B cell (primary cell): ENCODE measurements at regions not wholly inside any gene's neighbourhood (a gene's known extent, or its start where the extent isn't known, plus 50 kb on each side); places are given as distances from the start of the nearest gene placed in this dataset.

Experiments used
- ATAC-seq: fragments of 200-7000 bp; cut with Tn5 transposase; one replicate; pipeline ENCODE4 v1.10.0; 2021; ENCODE audit warnings: low read depth, mild to moderate bottlenecking, moderate number of reproducible peaks, moderate library complexity
- CTCF ChIA-PET: fragments of 350-600 bp; sonication (Branson Sonifier 250); formaldehyde crosslinking; loops from one replicate; lab custom pipeline; 2021; ENCODE audit warnings: antibody characterized with exemption, inconsistent platforms; lab: Charles Lee
- POLR2A ChIA-PET: fragments of 350-600 bp; sonication (Branson Sonifier 250); formaldehyde crosslinking; loops from one replicate; lab custom pipeline; 2021; ENCODE audit warnings: antibody characterized with exemption; lab: Charles Lee
- DNase-seq: peaks from one replicate; pipeline ENCODE4 v3.0.0; 2013
- H2AFZ ChIP-seq: 2 replicates; pipeline ENCODE4 v1.6.1; 2012; ENCODE audit warnings: mild to moderate bottlenecking, low read depth, low read length; ENCODE audit not compliant: insufficient read depth, poor library complexity, severe bottlenecking
- H3K27ac ChIP-seq, 2 donors: 1 replicate in 1 of 2; 2 replicates in 1 of 2; pipeline ENCODE4 v1.5.1; 2012 to 2013; ENCODE audit warnings: low read length in 2 of 2, mild to moderate bottlenecking in 2 of 2, moderate library complexity in 1 of 2
- H3K27me3 ChIP-seq, 4 experiments: fragments of 200-600 bp in 1 of 4; sonication (generic) in 1 of 4; replicated peaks in 1 of 4; 1 replicate in 2 of 4; 2 replicates in 2 of 4; pipeline versions ENCODE4 v1.6.1 to v1.7.0; 2013 to 2016; ENCODE audit warnings: low read length in 3 of 4, mild to moderate bottlenecking in 2 of 4, mixed read lengths in 1 of 4, moderate library complexity in 1 of 4; ENCODE audit not compliant: insufficient read depth in 4 of 4, control insufficient read depth in 3 of 4; ENCODE audit errors: control extremely low read depth in 1 of 4
- H3K36me3 ChIP-seq, 2 experiments: replicated peaks in 1 of 2; 1 replicate in 1 of 2; 2 replicates in 1 of 2; pipeline versions ENCODE4 v1.6.1 to v1.7.1; 2013; ENCODE audit warnings: low read length in 1 of 2; ENCODE audit not compliant: insufficient read depth in 2 of 2, control insufficient read depth in 1 of 2; ENCODE audit errors: control extremely low read depth in 1 of 2, extremely low read depth in 1 of 2
- H3K4me1 ChIP-seq, 2 donors: fragments of 200-600 bp in 1 of 2; sonication (generic) in 1 of 2; 1 replicate in 1 of 2; 2 replicates in 1 of 2; pipeline versions ENCODE4 v1.5.1 to v1.6.1; 2013 to 2017; ENCODE audit warnings: low read length in 2 of 2; ENCODE audit not compliant: control insufficient read depth in 2 of 2, insufficient read depth in 2 of 2
- H3K4me2 ChIP-seq: replicated peaks from 2 replicates; pipeline ENCODE3; 2012; ENCODE audit warnings: mild to moderate bottlenecking, low read depth, low read length; ENCODE audit not compliant: poor library complexity, severe bottlenecking
- H3K4me3 ChIP-seq, 5 experiments: fragments of 200-600 bp in 1 of 5; sonication (generic) in 1 of 5; 1 replicate in 3 of 5; 2 replicates in 2 of 5; pipeline versions ENCODE4 v1.5.1 to v1.7.0; 2011 to 2016; ENCODE audit warnings: low read length in 4 of 5, mild to moderate bottlenecking in 4 of 5, low read depth in 2 of 5, control low read depth in 1 of 5, moderate library complexity in 1 of 5; ENCODE audit not compliant: insufficient read depth in 1 of 5; ENCODE audit errors: control extremely low read depth in 1 of 5, extremely low read depth in 1 of 5
- H3K79me2 ChIP-seq: fragments of 200-600 bp; sonication (generic); one replicate; pipeline ENCODE4 v1.6.0; 2016; ENCODE audit warnings: low read length; ENCODE audit not compliant: control insufficient read depth, insufficient read depth
- H3K9ac ChIP-seq: fragments of 200-600 bp; sonication (generic); 2 replicates; pipeline ENCODE4 v1.6.1; 2017; ENCODE audit warnings: mild to moderate bottlenecking, low read length, moderate library complexity
- H3K9me3 ChIP-seq, 3 donors: one replicate each; pipeline versions ENCODE4 v1.6.1 to v1.7.1; 2013; ENCODE audit warnings: low read length in 2 of 3; ENCODE audit not compliant: control insufficient read depth in 2 of 3, insufficient read depth in 1 of 3; ENCODE audit errors: control extremely low read depth in 1 of 3
- H4K20me1 ChIP-seq: 2 replicates; pipeline ENCODE4 v1.6.0; 2012; ENCODE audit warnings: mild to moderate bottlenecking, low read length; ENCODE audit not compliant: insufficient read depth, control insufficient read depth, poor library complexity, severe bottlenecking
- H3K27ac Mint-ChIP-seq: one replicate; pipeline ENCODE4 v1.8.0; 2021; ENCODE audit warnings: mixed read lengths
- H3K27me3 Mint-ChIP-seq: one replicate; pipeline ENCODE4 v1.8.0; 2021; ENCODE audit warnings: mixed read lengths
- H3K4me1 Mint-ChIP-seq: one replicate; pipeline ENCODE4 v1.8.0; 2021; ENCODE audit warnings: mixed read lengths
- H3K4me3 Mint-ChIP-seq: one replicate; pipeline ENCODE4 v1.8.0; 2021; ENCODE audit warnings: mixed read lengths
- H3K9me3 Mint-ChIP-seq: one replicate; pipeline ENCODE4 v1.8.0; 2022; ENCODE audit warnings: mixed read lengths; ENCODE audit not compliant: insufficient read depth
- CTCF ChIP-seq: fragments of 200-600 bp; IDR thresholded peaks from one replicate; pipeline ENCODE4 v1.8.0; 2022; ENCODE audit warnings: antibody characterized with exemption, mild to moderate bottlenecking
- EZH2 ChIP-seq: IDR thresholded peaks from 2 replicates; pipeline ENCODE4 v1.6.1; 2012; ENCODE audit warnings: borderline replicate concordance, low read depth, mild to moderate bottlenecking, moderate library complexity, low read length; ENCODE audit not compliant: insufficient read depth, poor library complexity, severe bottlenecking
- WGBS: methylation state at CpG from one replicate; pipeline ENCODE4 v1.1.5; 2013; ENCODE audit warnings: missing lambda C conversion rate; ENCODE audit not compliant: insufficient coverage; 5-methylcytosine and 5-hydroxymethylcytosine counted together
- intact Hi-C: fragments of 100-400 bp; cut with micrococcal nuclease; formaldehyde crosslinking; loops from one replicate; pipeline ENCODE4 v1.10.0; 2022

- ATAC-seq (no peak), DNase-seq (no peak)
- CTCF ChIA-PET: no interaction called here
- WGBS: 71% methylated on average over 1 of the region's 1 CpG
- TF ChIP-seq EZH2 (no peak), CTCF (no peak)
- Histone ChIP-seq H3K9ac (no peak overlapping the region), H3K36me3 (no peaks in the 10 kb centered on the region), H2AFZ (no peak overlapping the region), H3K9me3 (no peaks in the 10 kb centered on the region), H3K27ac (no peak overlapping the region), H4K20me1 (no peaks in the 10 kb centered on the region), H3K27me3 (no peaks in the 10 kb centered on the region), H3K4me2 (no peak overlapping the region), H3K4me3 (no peak overlapping the region), H3K4me1 (no peaks in the 10 kb centered on the region), H3K79me2 (no peaks in the 10 kb centered on the region)
- Mint-ChIP-seq H3K27ac (no peak overlapping the region), H3K4me1 (no peaks in the 10 kb centered on the region), H3K9me3 (peaks cover 8% of the 10 kb centered on the region), H3K27me3 (no peaks in the 10 kb centered on the region), H3K4me3 (no peak overlapping the region)
- POLR2A ChIA-PET: no interaction called here
- intact Hi-C loops: no loop called here
Observed at GRCh38 chr3:74119221-74119620, 494.5 kb upstream of the PDZRN3 start.

- Mint-ChIP-seq H3K9me3 (peaks cover 9% of the 10 kb centered on the region), H3K4me3 (no peak overlapping the region), H3K4me1 (no peaks in the 10 kb centered on the region), H3K27me3 (no peaks in the 10 kb centered on the region), H3K27ac (no peak overlapping the region)
- Histone ChIP-seq H3K4me2 (no peak overlapping the region), H3K9me3 (no peaks in the 10 kb centered on the region), H3K27ac (no peak overlapping the region), H3K27me3 (no peaks in the 10 kb centered on the region), H4K20me1 (no peaks in the 10 kb centered on the region), H3K4me1 (no peaks in the 10 kb centered on the region), H3K4me3 (no peak overlapping the region), H3K9ac (no peak overlapping the region), H2AFZ (no peak overlapping the region), H3K36me3 (no peaks in the 10 kb centered on the region), H3K79me2 (no peaks in the 10 kb centered on the region)
- ChIA-PET CTCF (no interaction called here), POLR2A (no interaction called here)
- no peak for TF ChIP-seq CTCF
- intact Hi-C loops: no loop called here
- WGBS: 83% methylated on average over 3 of the region's 3 CpGs
- no peak for DNase-seq
- ATAC-seq: no peak
Observed at GRCh38 chr3:74115906-74116305, 491.2 kb upstream of the PDZRN3 start.
